WTC11 (cell line): ENCODE measurements at regions not wholly inside any gene's neighbourhood (a gene's known extent, or its start where the extent isn't known, plus 50 kb on each side); places are given as distances from the start of the nearest gene placed in this dataset.

ENCODE experiments used
- ATAC-seq: fragments of 200-7000 bp; cut with Tn5 transposase; 2 replicates; pipeline ENCODE4 v1.10.0; 2021; ENCODE audit warnings: mild to moderate bottlenecking, moderate library complexity
- CTCF ChIA-PET: fragments of 300-600 bp; sonication (Branson Sonifier 250); formaldehyde crosslinking; loops from one replicate; lab custom pipeline; 2021; ENCODE audit warnings: antibody characterized with exemption; lab: Charles Lee
- POLR2A ChIA-PET: fragments of 350-600 bp; sonication (Branson Sonifier 250); formaldehyde crosslinking; loops from one replicate; lab custom pipeline; 2021; ENCODE audit warnings: antibody characterized with exemption; lab: Charles Lee
- DNase-seq: peaks from one replicate; pipeline ENCODE4 v3.0.0; 2021; ENCODE audit warnings: low spot score
- H3K27ac Mint-ChIP-seq: 2 replicates; pipeline ENCODE4 v1.8.0; 2021; ENCODE audit warnings: mixed read lengths
- H3K27me3 Mint-ChIP-seq: 2 replicates; pipeline ENCODE4 v1.8.0; 2021; ENCODE audit warnings: low read depth, mild to moderate bottlenecking, moderate library complexity, mixed read lengths
- H3K36me3 Mint-ChIP-seq: 2 replicates; pipeline ENCODE4 v1.8.0; 2021; ENCODE audit warnings: mixed read lengths
- H3K4me1 Mint-ChIP-seq: 2 replicates; pipeline ENCODE4 v1.8.0; 2022; ENCODE audit warnings: mixed read lengths
- H3K4me3 Mint-ChIP-seq: 2 replicates; pipeline ENCODE4 v1.8.0; 2021; ENCODE audit warnings: mild to moderate bottlenecking, moderate library complexity, mixed read lengths
- H3K9me3 Mint-ChIP-seq: 2 replicates; pipeline ENCODE4 v1.8.0; 2021; ENCODE audit warnings: mixed read lengths
- AFF4 ChIP-seq: sonication (generic); formaldehyde crosslinking; IDR thresholded peaks from 2 replicates; pipeline ENCODE4 v1.8.1; 2023; ENCODE audit warnings: mild to moderate bottlenecking, missing genetic modification reagents, borderline replicate concordance
- ATF6 ChIP-seq: sonication (generic); formaldehyde crosslinking; IDR thresholded peaks from 2 replicates; pipeline ENCODE4 v1.8.1; 2023; ENCODE audit warnings: mild to moderate bottlenecking, missing genetic modification reagents
- CBFB ChIP-seq: sonication (generic); formaldehyde crosslinking; IDR thresholded peaks from 2 replicates; pipeline ENCODE4 v1.8.1; 2022; ENCODE audit warnings: mild to moderate bottlenecking, low read depth, missing genetic modification reagents
- E2F5 ChIP-seq: sonication (generic); formaldehyde crosslinking; IDR thresholded peaks from 2 replicates; pipeline ENCODE4 v1.8.1; 2022; ENCODE audit warnings: mild to moderate bottlenecking, moderate library complexity, missing genetic modification reagents
- EMX1 ChIP-seq: fragments of 250-450 bp; sonication (Bioruptor Pico); IDR thresholded peaks from 2 replicates; pipeline ENCODE4 v1.8.0; 2021; ENCODE audit warnings: mild to moderate bottlenecking
- ERG ChIP-seq: fragments of 250-450 bp; sonication (Bioruptor Pico); IDR thresholded peaks from 2 replicates; pipeline ENCODE4 v1.8.0; 2021; ENCODE audit warnings: mild to moderate bottlenecking
- FOXJ3 ChIP-seq: sonication (generic); formaldehyde crosslinking; IDR thresholded peaks from 2 replicates; pipeline ENCODE4 v1.9.0; 2021; ENCODE audit warnings: missing genetic modification reagents, mild to moderate bottlenecking, borderline replicate concordance
- GABPB1 ChIP-seq: sonication (generic); formaldehyde crosslinking; IDR thresholded peaks from 2 replicates; pipeline ENCODE4 v1.8.1; 2023; ENCODE audit warnings: mild to moderate bottlenecking, missing genetic modification reagents
- HMGA2 ChIP-seq: fragments of 250-450 bp; sonication (Bioruptor Pico); IDR thresholded peaks from 2 replicates; pipeline ENCODE4 v1.4.0; 2021; ENCODE audit warnings: mild to moderate bottlenecking, moderate library complexity
- HMGXB4 ChIP-seq: sonication (generic); formaldehyde crosslinking; IDR thresholded peaks from 2 replicates; pipeline ENCODE4 v1.8.1; 2023; ENCODE audit warnings: mild to moderate bottlenecking, moderate library complexity, missing genetic modification reagents
- JAZF1 ChIP-seq: fragments of 250-450 bp; sonication (Bioruptor Pico); IDR thresholded peaks from 2 replicates; pipeline ENCODE4 v1.9.0; 2021; ENCODE audit warnings: moderate library complexity, mild to moderate bottlenecking, inconsistent platforms
- NR1H2 ChIP-seq: sonication (generic); formaldehyde crosslinking; IDR thresholded peaks from 2 replicates; pipeline ENCODE4 v1.9.0; 2021; ENCODE audit warnings: mild to moderate bottlenecking, moderate library complexity, missing genetic modification reagents
- OVOL2 ChIP-seq: fragments of 250-450 bp; sonication (Bioruptor Pico); IDR thresholded peaks from 2 replicates; pipeline ENCODE4 v1.9.0; 2021; ENCODE audit warnings: mild to moderate bottlenecking, borderline replicate concordance
- SP1 ChIP-seq: sonication (generic); formaldehyde crosslinking; conservative IDR thresholded peaks from 2 replicates; pipeline ENCODE4 v1.8.1; 2022; ENCODE audit warnings: missing genetic modification reagents
- ZBTB21 ChIP-seq: sonication (generic); formaldehyde crosslinking; IDR thresholded peaks from 2 replicates; pipeline ENCODE4 v1.8.1; 2023; ENCODE audit warnings: mild to moderate bottlenecking, missing genetic modification reagents, borderline replicate concordance
- ZNF121 ChIP-seq: sonication (generic); formaldehyde crosslinking; IDR thresholded peaks from 2 replicates; pipeline ENCODE4 v1.8.0; 2023; ENCODE audit warnings: missing genetic modification reagents
- ZNF138 ChIP-seq: sonication (generic); formaldehyde crosslinking; conservative IDR thresholded peaks from 2 replicates; pipeline ENCODE4 v1.8.1; 2022; ENCODE audit warnings: mild to moderate bottlenecking, moderate library complexity, missing genetic modification reagents

GRCh38 chr2:11907190-11907589, 160.8 kb downstream of the LPIN1 start (continued):
- TF ChIP-seq AFF4 (no peak), ZNF121 (CRISPR knock-in tag) (no peak), ZBTB21 (CRISPR knock-in tag) (no peak), SP1 (no peak)

- DNase-seq (no peak), ATAC-seq (no peak)
- H3K4me3 Mint-ChIP-seq = no peak overlapping the region
- CTCF ChIA-PET = no interaction called here
- peaks cover 10% of the 10 kb centered on the region for H3K36me3 Mint-ChIP-seq
- H3K27me3 Mint-ChIP-seq = no peaks in the 10 kb centered on the region
- TF ChIP-seq HMGXB4 (CRISPR knock-in tag) (no peak), ERG (CRISPR knock-in tag) (no peak), HMGA2 (CRISPR knock-in tag) (no peak), NR1H2 (CRISPR knock-in tag) (no peak), FOXJ3 (CRISPR knock-in tag) (no peak), JAZF1 (CRISPR knock-in tag) (no peak), EMX1 (CRISPR knock-in tag) (no peak), OVOL2 (no peak), ZNF138 (CRISPR knock-in tag) (no peak), GABPB1 (CRISPR knock-in tag) (no peak), ATF6 (no peak), CBFB (no peak), E2F5 (CRISPR knock-in tag) (no peak)
- H3K27ac Mint-ChIP-seq = no peak overlapping the region
- POLR2A ChIA-PET = no interaction called here
- no peaks in the 10 kb centered on the region for H3K4me1 Mint-ChIP-seq
- H3K9me3 Mint-ChIP-seq = peaks cover 39% of the 10 kb centered on the region
Observed at GRCh38 chr2:11910971-11911370, 164.5 kb downstream of the LPIN1 start.
